Cardiac muscle cell (in vitro differentiated cells and primary cell): ENCODE measurements at regions not wholly inside any gene's neighbourhood (a gene's known extent, or its start where the extent isn't known, plus 50 kb on each side); places are given as distances from the start of the nearest gene placed in this dataset.
A peak's percentile ranks its signal among the peaks of the same experiment; 100 is the strongest.
"Not testable (repeated sequence)": the region's sequence is repeated elsewhere in the genome, so short reads cannot be mapped to it uniquely, and the experiment has no call there.

ENCODE experiments used
- DNase-seq, 2 donors: peaks; one replicate each; pipeline versions ENCODE4 v3.0.0 to v3.0.0-alpha.2; 2010 to 2017; ENCODE audit warnings: low read depth in 1 of 2, low spot score in 1 of 2
- H3K27ac ChIP-seq: fragments of 200-600 bp; sonication (generic); 2 replicates; pipeline ENCODE4 v1.5.1; 2016
- H3K27me3 ChIP-seq: fragments of 200-600 bp; sonication (generic); 2 replicates; pipeline ENCODE4 v1.6.0; 2016; ENCODE audit warnings: control low read depth
- H3K36me3 ChIP-seq: fragments of 200-600 bp; sonication (generic); 2 replicates; pipeline ENCODE4 v1.5.1; 2016; ENCODE audit warnings: control low read depth
- H3K4me1 ChIP-seq: fragments of 200-600 bp; sonication (generic); 2 replicates; pipeline ENCODE4 v1.8.1; 2017; ENCODE audit warnings: low read depth, mild to moderate bottlenecking, mixed run types
- H3K4me3 ChIP-seq: fragments of 200-600 bp; sonication (generic); 2 replicates; pipeline ENCODE4 v1.5.1; 2016; ENCODE audit warnings: mild to moderate bottlenecking
- H3K9me3 ChIP-seq: fragments of 200-600 bp; sonication (generic); 2 replicates; pipeline ENCODE4 v1.5.1; 2017; ENCODE audit warnings: low read depth, mild to moderate bottlenecking, control low read depth
- CTCF ChIP-seq: IDR thresholded peaks from 2 replicates; pipeline ENCODE4 v1.5.1; 2012; ENCODE audit warnings: low read depth, mild to moderate bottlenecking, low read length

DNA sequence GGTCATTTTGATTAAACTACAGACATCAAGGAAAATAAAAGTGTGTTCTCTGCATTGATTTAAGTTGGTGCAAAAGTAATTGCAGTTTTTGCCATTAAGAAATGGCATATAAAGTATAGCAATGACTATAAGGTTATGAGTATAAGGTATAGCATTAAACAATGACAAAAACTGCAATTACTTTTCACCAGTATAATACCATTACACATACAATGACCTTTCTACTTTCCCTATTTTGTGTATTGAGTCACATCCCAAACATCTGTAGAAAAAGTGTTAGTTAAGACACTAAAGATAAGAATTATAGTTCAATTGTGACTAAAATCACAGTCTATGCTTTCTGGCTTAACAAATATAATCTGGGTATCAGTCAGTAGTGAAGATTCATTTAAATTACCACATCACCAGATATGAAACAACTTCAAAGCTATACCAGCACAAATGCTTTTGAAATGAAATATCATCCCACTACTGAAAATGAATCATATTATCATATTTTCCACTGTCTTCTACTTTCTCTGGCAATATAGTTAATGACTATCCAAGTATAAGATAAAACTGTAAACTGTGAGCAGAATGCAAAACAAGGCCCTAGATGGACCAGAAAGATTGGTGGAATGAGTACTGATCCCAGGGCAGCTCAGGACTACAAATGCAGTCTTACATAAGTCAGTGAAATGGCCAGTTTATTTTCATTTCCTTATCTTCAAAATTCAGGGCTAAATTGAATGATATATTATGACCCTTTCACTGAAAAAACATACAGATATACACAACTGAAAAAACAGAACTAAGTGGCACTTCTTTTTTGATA is 241.1 kb downstream of the ANTXR2 start:
- Histone ChIP-seq H3K4me1 (peaks cover 5% of the 10 kb centered on the region), H3K27me3 (no peaks in the 10 kb centered on the region), H3K27ac (no peak overlapping the region), H3K9me3 (no peaks in the 10 kb centered on the region), H3K36me3 (no peaks in the 10 kb centered on the region), H3K4me3 (no peak overlapping the region)
- DNase-seq: no peak
- TF ChIP-seq CTCF: no peak

- no peak for TF ChIP-seq CTCF
- Histone ChIP-seq H3K9me3 (no peaks in the 10 kb centered on the region), H3K27ac (no peak overlapping the region), H3K4me3 (no peak overlapping the region), H3K4me1 (peaks cover 5% of the 10 kb centered on the region), H3K27me3 (no peaks in the 10 kb centered on the region), H3K36me3 (no peaks in the 10 kb centered on the region)
- no peak for DNase-seq
Observed at GRCh38 chr4:79831119-79831528, 241.9 kb downstream of the ANTXR2 start.

DNA sequence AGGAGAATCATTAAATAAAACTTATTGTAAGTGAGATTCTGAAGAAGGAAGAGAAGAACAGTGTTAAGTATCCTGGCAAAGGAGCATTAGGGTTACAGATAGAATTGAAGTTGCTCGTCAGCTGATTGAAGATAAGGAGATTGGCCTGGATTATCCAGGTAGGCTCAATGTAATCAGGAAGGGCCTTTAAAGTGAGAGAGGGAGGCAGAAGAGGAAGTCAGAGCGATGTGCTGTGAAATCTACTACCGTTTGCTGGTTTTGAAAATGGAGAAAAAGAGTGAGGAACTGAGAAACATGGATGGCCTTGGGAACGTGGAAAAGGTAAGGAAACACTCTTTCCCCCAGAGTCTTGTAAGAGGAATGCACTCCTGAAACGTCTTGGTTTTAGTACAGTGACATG is 245.7 kb downstream of the ANTXR2 start:
- Histone ChIP-seq H3K4me3 (no peak overlapping the region), H3K4me1 (peaks cover 5% of the 10 kb centered on the region), H3K36me3 (no peaks in the 10 kb centered on the region), H3K27ac (no peak overlapping the region), H3K27me3 (no peaks in the 10 kb centered on the region), H3K9me3 (no peaks in the 10 kb centered on the region)
- no peak for DNase-seq
- no peak for TF ChIP-seq CTCF

GRCh38 chr4:79823148-79823763 is 249.8 kb downstream of the ANTXR2 start:
- Histone ChIP-seq H3K27me3 (no peaks in the 10 kb centered on the region), H3K9me3 (no peaks in the 10 kb centered on the region), H3K36me3 (no peaks in the 10 kb centered on the region), H3K4me3 (no peak overlapping the region), H3K27ac (no peak overlapping the region), H3K4me1 (no peaks in the 10 kb centered on the region)
- peak in 1 of 2 donors; percentile 5 for DNase-seq
- no peak for TF ChIP-seq CTCF

DNA sequence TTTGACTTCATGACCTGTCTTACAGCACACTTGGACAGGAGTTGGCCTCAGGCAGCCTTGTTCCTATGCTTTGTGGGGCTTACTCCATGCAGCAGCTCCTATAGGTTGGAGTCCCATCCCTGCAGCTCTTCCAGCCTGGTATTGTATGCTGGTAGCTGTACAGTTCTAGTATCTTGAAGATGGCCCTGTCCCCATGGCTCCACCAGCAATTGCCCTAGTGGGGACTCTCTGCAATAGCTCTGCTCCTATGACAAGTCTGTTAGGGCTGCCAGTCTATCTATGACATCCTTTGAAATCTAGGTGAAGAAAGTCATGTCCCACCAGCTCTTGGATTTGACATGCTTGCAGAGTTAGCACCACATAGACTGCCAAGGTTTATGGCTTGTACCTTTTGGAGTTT is 252.6 kb downstream of the ANTXR2 start:
- Histone ChIP-seq H3K36me3 (no peaks in the 10 kb centered on the region), H3K4me1 (no peaks in the 10 kb centered on the region), H3K27me3 (no peaks in the 10 kb centered on the region), H3K27ac (no peak overlapping the region), H3K4me3 (no peak overlapping the region), H3K9me3 (no peaks in the 10 kb centered on the region)
- no peak for DNase-seq
- no peak for TF ChIP-seq CTCF

- H3K27me3 ChIP-seq, H3K4me3 ChIP-seq, H3K36me3 ChIP-seq, H3K4me1 ChIP-seq, DNase-seq, H3K9me3 ChIP-seq, H3K27ac ChIP-seq: not testable (repeated sequence)
Observed at GRCh38 chr4:79807933-79808332, 265.1 kb downstream of the ANTXR2 start.
